H1 (cell line): ENCODE measurements at regions not wholly inside any gene's neighbourhood (a gene's known extent, or its start where the extent isn't known, plus 50 kb on each side); places are given as distances from the start of the nearest gene placed in this dataset.

Source experiments
- CTCF ChIA-PET: fragments of 300-600 bp; sonication (Branson Sonifier 250); formaldehyde crosslinking; loops from one replicate; lab custom pipeline; 2021; ENCODE audit not compliant: partially characterized antibody; lab: Charles Lee
- POLR2A ChIA-PET: fragments of 300-600 bp; sonication (Branson Sonifier 250); formaldehyde crosslinking; loops from one replicate; lab custom pipeline; 2021; ENCODE audit warnings: inconsistent platforms; ENCODE audit not compliant: partially characterized antibody; lab: Charles Lee
- DNase-seq, 2 experiments: peaks; one replicate each; pipeline versions ENCODE4 v3.0.0 to v3.0.0-alpha.2; 2010 to 2022; ENCODE audit warnings: low spot score in 2 of 2, low read depth in 1 of 2, mixed read lengths in 1 of 2
- FAIRE-seq: peaks from 2 replicates; lab custom pipeline; 2011; peaks lifted over from hg19 to GRCh38; lab: Jason Lieb, UNC
- H2AFZ ChIP-seq: 2 replicates; pipeline ENCODE4 v1.8.1; 2012; ENCODE audit warnings: low read length, inconsistent platforms
- H2AK5ac ChIP-seq: 2 replicates; pipeline ENCODE4 v1.6.1; 2013; ENCODE audit warnings: low read depth, low read length
- H2BK120ac ChIP-seq: replicated peaks from 2 replicates; pipeline ENCODE3; 2013; ENCODE audit warnings: low read depth, low read length, inconsistent platforms
- H2BK12ac ChIP-seq: 2 replicates; pipeline ENCODE4 v1.6.1; 2013; ENCODE audit warnings: low read depth, low read length
- H2BK15ac ChIP-seq: 2 replicates; pipeline ENCODE4 v1.6.1; 2013; ENCODE audit warnings: low read length
- H2BK20ac ChIP-seq: 2 replicates; pipeline ENCODE4 v1.6.1; 2013; ENCODE audit warnings: low read length
- H2BK5ac ChIP-seq: 2 replicates; pipeline ENCODE4 v1.6.1; 2013; ENCODE audit warnings: low read depth, low read length
- H3K14ac ChIP-seq: 2 replicates; pipeline ENCODE4 v1.6.1; 2013; ENCODE audit warnings: inconsistent platforms; ENCODE audit not compliant: insufficient read length
- H3K18ac ChIP-seq: 2 replicates; pipeline ENCODE4 v1.6.1; 2013; ENCODE audit warnings: low read length; ENCODE audit errors: extremely low read depth
- H3K23ac ChIP-seq: 2 replicates; pipeline ENCODE4 v1.6.1; 2013; ENCODE audit warnings: inconsistent platforms; ENCODE audit not compliant: insufficient read length
- H3K23me2 ChIP-seq: 2 replicates; pipeline ENCODE4 v1.6.1; 2013; ENCODE audit warnings: low read depth, low read length
- H3K27ac ChIP-seq: 2 replicates; pipeline ENCODE4 v1.6.1; 2011; ENCODE audit warnings: low read depth, low read length, inconsistent platforms
- H3K27me3 ChIP-seq, 4 experiments: replicated peaks in 1 of 4; 1 replicate in 1 of 4; 2 replicates in 3 of 4; pipeline versions ENCODE4 v1.6.1 to v1.8.1; 2011 to 2013; ENCODE audit warnings: low read length in 3 of 4, mild to moderate bottlenecking in 3 of 4, inconsistent platforms in 2 of 4, mixed read lengths in 2 of 4, moderate library complexity in 1 of 4; ENCODE audit not compliant: control insufficient read depth in 3 of 4, insufficient read depth in 3 of 4; ENCODE audit errors: extremely low read depth in 1 of 4
- H3K36me3 ChIP-seq, 4 experiments: 2 replicates each; pipeline versions ENCODE4 v1.6.1 to v1.8.1; 2011 to 2013; ENCODE audit warnings: mild to moderate bottlenecking in 4 of 4, low read length in 3 of 4, moderate library complexity in 2 of 4, control low read depth in 1 of 4, inconsistent platforms in 1 of 4; ENCODE audit not compliant: insufficient read depth in 4 of 4, control insufficient read depth in 2 of 4
- H3K4ac ChIP-seq: replicated peaks from 2 replicates; pipeline ENCODE3; 2013; ENCODE audit warnings: low read length, low read depth, mixed read lengths, inconsistent platforms; ENCODE audit not compliant: insufficient read length
- H3K4me1 ChIP-seq, 4 experiments: replicated peaks in 1 of 4; 1 replicate in 1 of 4; 2 replicates in 3 of 4; pipeline versions ENCODE4 v1.6.1 to v1.8.1; 2011 to 2013; ENCODE audit warnings: low read length in 3 of 4, inconsistent platforms in 2 of 4, mixed read lengths in 1 of 4; ENCODE audit not compliant: insufficient read depth in 4 of 4, control insufficient read depth in 3 of 4
- H3K4me2 ChIP-seq, 2 experiments: 2 replicates each; pipeline versions ENCODE4 v1.6.1 to v1.8.1; 2011 to 2013; ENCODE audit warnings: low read depth in 2 of 2, low read length in 2 of 2, control low read depth in 1 of 2, inconsistent platforms in 1 of 2, mild to moderate bottlenecking in 1 of 2; ENCODE audit not compliant: insufficient read depth in 1 of 2
- H3K4me3 ChIP-seq, 4 experiments: fragments of 200-600, 300-600 bp in 1 of 4; sonication (generic), shearing (Covaris generic), sonication (Bioruptor Twin) in 1 of 4; 2 replicates each; pipeline versions ENCODE4 v1.5.1 to v1.8.1; 2011 to 2016; ENCODE audit warnings: low read length in 4 of 4, low read depth in 3 of 4, control low read depth in 2 of 4, inconsistent platforms in 2 of 4, mild to moderate bottlenecking in 2 of 4, mixed read lengths in 1 of 4, moderate library complexity in 1 of 4; ENCODE audit not compliant: insufficient read depth in 2 of 4; ENCODE audit errors: extremely low read depth in 1 of 4
- H3K56ac ChIP-seq: replicated peaks from 2 replicates; pipeline ENCODE3; 2013; ENCODE audit warnings: low read depth, mild to moderate bottlenecking, mixed read lengths, low read length, inconsistent platforms; ENCODE audit not compliant: insufficient read length
- H3K79me1 ChIP-seq: 2 replicates; pipeline ENCODE4 v1.6.1; 2013; ENCODE audit warnings: low read depth, low read length, control low read depth
- H3K79me2 ChIP-seq, 2 experiments: 2 replicates each; pipeline versions ENCODE4 v1.6.1 to v1.8.1; 2012 to 2013; ENCODE audit warnings: low read length in 2 of 2, mild to moderate bottlenecking in 2 of 2, inconsistent platforms in 1 of 2; ENCODE audit not compliant: insufficient read depth in 2 of 2, control insufficient read depth in 1 of 2
- H3K9ac ChIP-seq, 4 experiments: replicated peaks in 1 of 4; 1 replicate in 1 of 4; 2 replicates in 3 of 4; pipeline versions ENCODE4 v1.6.1 to v1.8.1; 2011 to 2013; ENCODE audit warnings: low read depth in 3 of 4, low read length in 3 of 4, control low read depth in 2 of 4, mild to moderate bottlenecking in 2 of 4, moderate library complexity in 2 of 4, inconsistent platforms in 1 of 4; ENCODE audit errors: extremely low read depth in 1 of 4
- H3K9me3 ChIP-seq, 2 experiments: 2 replicates each; pipeline versions ENCODE4 v1.6.1 to v1.8.1; 2012 to 2013; ENCODE audit warnings: mild to moderate bottlenecking in 2 of 2, moderate library complexity in 2 of 2, control low read depth in 1 of 2, inconsistent platforms in 1 of 2, low read depth in 1 of 2, low read length in 1 of 2, mixed read lengths in 1 of 2; ENCODE audit not compliant: insufficient read depth in 2 of 2
- H4K20me1 ChIP-seq, 2 experiments: replicated peaks in 1 of 2; 2 replicates each; pipeline versions ENCODE3 to v1.8.1; 2011 to 2013; ENCODE audit warnings: inconsistent platforms in 2 of 2, low read length in 2 of 2, mild to moderate bottlenecking in 1 of 2; ENCODE audit not compliant: insufficient read depth in 2 of 2, control insufficient read depth in 1 of 2
- H4K5ac ChIP-seq: 2 replicates; pipeline ENCODE4 v1.6.1; 2013; ENCODE audit warnings: low read length, low read depth, mixed read lengths, inconsistent platforms; ENCODE audit not compliant: insufficient read length
- H4K8ac ChIP-seq: 2 replicates; pipeline ENCODE4 v1.8.0; 2013; ENCODE audit warnings: mild to moderate bottlenecking, moderate library complexity, low read length, inconsistent platforms; ENCODE audit not compliant: insufficient read depth; ENCODE audit errors: extremely low read depth
- H4K91ac ChIP-seq: replicated peaks from 2 replicates; pipeline ENCODE3; 2013; ENCODE audit warnings: low read length, mixed read lengths, inconsistent platforms; ENCODE audit not compliant: insufficient read length
- ATF3 ChIP-seq: IDR thresholded peaks from 2 replicates; pipeline ENCODE4 v1.6.1; 2011; ENCODE audit warnings: low read depth, mild to moderate bottlenecking, low read length; ENCODE audit not compliant: insufficient read depth
- BACH1 ChIP-seq: IDR thresholded peaks from 2 replicates; pipeline ENCODE4 v1.6.1; 2012; ENCODE audit warnings: low read length, improper control_type of control experiment
- FOSL1 ChIP-seq: IDR thresholded peaks from 2 replicates; pipeline ENCODE4 v1.6.1; 2011; ENCODE audit warnings: mild to moderate bottlenecking, low read depth, low read length, moderate library complexity; ENCODE audit not compliant: insufficient read depth
- JUND ChIP-seq: IDR thresholded peaks from 2 replicates; pipeline ENCODE4 v1.6.1; 2011; ENCODE audit warnings: mild to moderate bottlenecking, improper control_type of control experiment, low read length
- MAX ChIP-seq: IDR thresholded peaks from 2 replicates; pipeline ENCODE4 v1.6.1; 2012; ENCODE audit warnings: inconsistent platforms
- NRF1 ChIP-seq: IDR thresholded peaks from 2 replicates; pipeline ENCODE4 v1.6.1; 2011; ENCODE audit warnings: mild to moderate bottlenecking, low read depth, low read length, improper control_type of control experiment
- PHF8 ChIP-seq: fragments of 200-600 bp; sonication (generic); conservative IDR thresholded peaks from 2 replicates; pipeline ENCODE4 v1.7.1; 2012; ENCODE audit warnings: low read depth, mild to moderate bottlenecking, inconsistent platforms, low read length, moderate library complexity
- POLR2AphosphoS5 ChIP-seq: IDR thresholded peaks from 2 replicates; pipeline ENCODE4 v1.6.1; 2011; ENCODE audit warnings: low read depth, low read length
- RBBP5 ChIP-seq: IDR thresholded peaks from 2 replicates; pipeline ENCODE4 v1.7.1; 2012; ENCODE audit warnings: low read depth, mild to moderate bottlenecking, inconsistent platforms, low read length, moderate library complexity, borderline replicate concordance
- SUZ12 ChIP-seq: fragments of 200-600 bp; sonication (generic); IDR thresholded peaks from 2 replicates; pipeline ENCODE4 v1.6.1; 2012; ENCODE audit warnings: mild to moderate bottlenecking, inconsistent platforms, low read length, moderate library complexity, mixed read lengths
- TBP ChIP-seq: IDR thresholded peaks from 2 replicates; pipeline ENCODE4 v1.6.1; 2011; ENCODE audit warnings: low read depth, low read length, improper control_type of control experiment
- TEAD4 ChIP-seq: IDR thresholded peaks from 2 replicates; pipeline ENCODE4 v1.6.1; 2012; ENCODE audit warnings: low read depth, low read length, inconsistent platforms, mixed read lengths
- WGBS, 2 experiments: shearing (Covaris generic) in 1 of 2; methylation state at CpG; one replicate each; pipeline versions ENCODE4 v1.1.6 to v1.1.7; 2013 to 2015; ENCODE audit warnings: low lambda C conversion rate in 2 of 2, mixed read lengths in 2 of 2, inconsistent platforms in 1 of 2, low coverage in 1 of 2, missing lambda C conversion rate in 1 of 2; ENCODE audit not compliant: insufficient replicate concordance in 2 of 2, insufficient coverage in 1 of 2, insufficient read length in 1 of 2; ENCODE audit errors: extremely low coverage in 1 of 2, missing lambda C conversion rate in 1 of 2; 5-methylcytosine and 5-hydroxymethylcytosine counted together

GRCh38 chr2:226426292-226426736 lies 373.3 kb downstream of the IRS1 start:
- ChIA-PET CTCF (no interaction called here), POLR2A (no interaction called here)
- H3K9me3 ChIP-seq, result no peaks in the 10 kb centered on the region
- H4K91ac ChIP-seq, result no peak overlapping the region
- no peak overlapping the region for H3K56ac ChIP-seq
- no peak overlapping the region for H2BK120ac ChIP-seq
- no peak overlapping the region for H2BK5ac ChIP-seq
- H4K5ac ChIP-seq, result no peak overlapping the region
- H3K23ac ChIP-seq, result no peak overlapping the region
- H4K8ac ChIP-seq, result no peak overlapping the region
- H3K27ac ChIP-seq, result no peak overlapping the region
- no peaks in the 10 kb centered on the region for H3K23me2 ChIP-seq
- 92% methylated on average over 5 of the region's 5 CpGs; no CpG with 5 or more reads in 1 of the 2 experiments for WGBS, 2 experiments
- H3K36me3 ChIP-seq, result no peaks in the 10 kb centered on the region; a peak in 1 of 8 replicates
- H3K4me1 ChIP-seq, result no peaks in the 10 kb centered on the region
- no peak overlapping the region for H3K4ac ChIP-seq
- H3K79me2 ChIP-seq, result no peaks in the 10 kb centered on the region
- no peak overlapping the region for H2AFZ ChIP-seq
- H2BK20ac ChIP-seq, result no peak overlapping the region
- H3K4me2 ChIP-seq, result no peak overlapping the region
- FAIRE-seq, result no peak
- H3K79me1 ChIP-seq, result no peaks in the 10 kb centered on the region
- no peak overlapping the region for H3K18ac ChIP-seq
- H3K9ac ChIP-seq, result no peak overlapping the region
- H2BK15ac ChIP-seq, result no peak overlapping the region
- no peak for DNase-seq
- H2BK12ac ChIP-seq, result no peak overlapping the region
- H4K20me1 ChIP-seq, result no peaks in the 10 kb centered on the region
- no peaks in the 10 kb centered on the region for H3K27me3 ChIP-seq
- H3K4me3 ChIP-seq, result no peak overlapping the region
- H2AK5ac ChIP-seq, result no peak overlapping the region
- H3K14ac ChIP-seq, result no peak overlapping the region
- TF ChIP-seq MAX, result no peak
- no peak for TF ChIP-seq POLR2AphosphoS5
- no peak for TF ChIP-seq FOSL1
- TF ChIP-seq JUND, result no peak
- TF ChIP-seq RBBP5, result no peak
- no peak for TF ChIP-seq SUZ12
- TF ChIP-seq ATF3, result no peak
- TF ChIP-seq TBP, result no peak
- no peak for TF ChIP-seq TEAD4
- TF ChIP-seq NRF1, result no peak
- TF ChIP-seq PHF8, result no peak
- TF ChIP-seq BACH1, result no peak
